ENCODE measurements at regions not wholly inside any gene's neighbourhood (a gene's known extent, or its start where the extent isn't known, plus 50 kb on each side); places are given as distances from the start of the nearest gene placed in this dataset.

DNA sequence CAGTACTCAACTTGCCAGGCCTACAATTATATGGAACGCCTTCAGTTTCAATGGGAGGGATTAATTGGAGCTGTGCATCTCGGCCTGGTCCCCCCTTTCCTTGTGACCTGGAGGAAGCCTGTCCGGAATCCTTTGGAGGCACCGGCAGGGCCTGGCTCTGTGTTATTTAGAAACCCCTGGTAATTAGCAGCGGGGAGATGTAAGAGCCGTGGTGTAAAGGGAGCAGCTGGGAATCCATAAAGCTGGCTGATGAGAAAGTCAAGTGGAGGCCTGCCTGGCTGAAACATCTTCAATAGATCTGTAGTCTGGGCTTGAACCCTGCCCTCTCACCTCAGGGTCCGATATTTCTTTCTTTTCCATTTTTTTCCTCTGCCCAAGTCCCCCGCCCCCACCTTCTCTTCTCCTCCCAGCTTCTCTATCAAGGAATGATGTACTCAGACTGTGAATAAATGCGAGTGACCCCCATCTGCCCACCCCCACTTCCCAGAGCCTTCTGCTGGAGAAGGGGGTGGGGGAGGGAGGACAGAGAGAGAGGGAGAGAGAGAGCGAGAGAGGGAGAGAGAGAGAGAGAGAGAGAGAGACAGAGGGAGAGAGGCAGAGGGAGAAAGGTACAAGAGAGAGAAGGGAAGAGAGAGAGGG lies 495.5 kb upstream of the ZFHX3 start:
- Histone ChIP-seq H3K4me2 (ENCODE audit: low read length) (no peak overlapping the region), H3K4me1 (ENCODE audit: control insufficient read depth in 1 of 2, insufficient read depth in 2 of 2, low read length in 2 of 2) (peaks cover 0 to 4% of the 10 kb centered on the region in 2 experiments), H4K12ac (ENCODE audit: low read depth, low read length) (no peak overlapping the region), H2BK5ac (ENCODE audit: low read depth, low read length, poor library complexity) (no peak overlapping the region), H3K27ac (ENCODE audit: low read depth, low read length) (no peak overlapping the region), H2BK120ac (ENCODE audit: insufficient read depth, low read length, poor library complexity) (no peak overlapping the region), H3K27me3 (ENCODE audit: insufficient read depth, low read length) (no peaks in the 10 kb centered on the region), H3K4me3 (ENCODE audit: low read depth, low read length) (no peak overlapping the region), H4K91ac (ENCODE audit: low read depth, low read length) (no peak overlapping the region), H2BK12ac (ENCODE audit: low read length) (no peak overlapping the region), H3K23ac (ENCODE audit: low read length) (no peak overlapping the region), H3K79me2 (ENCODE audit: control insufficient read depth, insufficient read depth, low read length, poor library complexity) (no peaks in the 10 kb centered on the region), H2AFZ (ENCODE audit: insufficient read depth, low read length, poor library complexity) (no peak overlapping the region), H3K79me1 (ENCODE audit: low read length) (peaks cover 2% of the 10 kb centered on the region), H3K9me3 (ENCODE audit: insufficient read depth, low read depth, low read length) (no peaks in the 10 kb centered on the region), H4K8ac (ENCODE audit: low read depth, low read length) (no peak overlapping the region), H3K18ac (ENCODE audit: low read length) (no peak overlapping the region), H3K9ac (ENCODE audit: low read length) (no peak overlapping the region), H3K36me3 (ENCODE audit: control insufficient read depth in 1 of 2, insufficient read depth in 2 of 2, low read length in 2 of 2) (no peaks in the 10 kb centered on the region), H3K14ac (ENCODE audit: low read length) (no peak overlapping the region), H2AK5ac (ENCODE audit: low read length) (no peak overlapping the region), H3K4ac (ENCODE audit: low read depth, low read length) (no peak overlapping the region)
- no CpG with 5 or more reads among the region's 10 CpGs for WGBS (ENCODE audit: extremely low coverage, insufficient coverage, insufficient read length)
- DNase-seq = no peak

DNA sequence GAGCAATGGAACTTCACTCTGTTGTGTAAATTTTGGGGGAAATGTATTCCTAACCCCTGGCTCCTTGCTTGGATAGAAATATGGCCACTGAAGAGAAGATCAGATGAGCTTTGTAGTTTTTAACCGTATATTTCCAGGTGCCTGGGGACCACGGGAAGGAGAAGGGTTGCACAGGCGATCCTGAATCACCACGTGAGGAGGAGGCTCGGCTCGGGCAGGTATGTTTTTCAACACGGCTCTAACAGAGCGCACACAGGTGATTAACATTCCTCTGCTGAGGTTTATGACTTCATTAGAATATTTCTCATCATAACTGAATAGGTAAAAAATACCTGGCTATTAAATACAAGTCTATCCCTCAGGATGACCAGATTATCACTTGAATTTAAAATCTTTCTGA lies 495.0 kb upstream of the ZFHX3 start:
- no peaks in the 10 kb centered on the region for H3K36me3 ChIP-seq (ENCODE audit: control insufficient read depth in 1 of 2, insufficient read depth in 2 of 2, low read length in 2 of 2)
- no peak for DNase-seq
- WGBS (ENCODE audit: extremely low coverage, insufficient coverage, insufficient read length) = no CpG with 5 or more reads among the region's 8 CpGs
- no peaks in the 10 kb centered on the region for H3K9me3 ChIP-seq (ENCODE audit: insufficient read depth, low read depth, low read length)
- H3K79me2 ChIP-seq (ENCODE audit: control insufficient read depth, insufficient read depth, low read length, poor library complexity) = no peaks in the 10 kb centered on the region
- no peaks in the 10 kb centered on the region for H3K27me3 ChIP-seq (ENCODE audit: insufficient read depth, low read length)
- H3K79me1 ChIP-seq (ENCODE audit: low read length) = peaks cover 2% of the 10 kb centered on the region
- no peak overlapping the region for H2BK5ac ChIP-seq (ENCODE audit: low read depth, low read length, poor library complexity)
- no peak overlapping the region for H2BK12ac ChIP-seq (ENCODE audit: low read length)
- no peak overlapping the region for H3K4me2 ChIP-seq (ENCODE audit: low read length)
- no peak overlapping the region for H3K18ac ChIP-seq (ENCODE audit: low read length)
- no peak overlapping the region for H3K9ac ChIP-seq (ENCODE audit: low read length)
- no peak overlapping the region for H3K4me3 ChIP-seq (ENCODE audit: low read depth, low read length)
- H3K14ac ChIP-seq (ENCODE audit: low read length) = no peak overlapping the region
- no peak overlapping the region for H2BK120ac ChIP-seq (ENCODE audit: insufficient read depth, low read length, poor library complexity)
- H3K4me1 ChIP-seq (ENCODE audit: control insufficient read depth in 1 of 2, insufficient read depth in 2 of 2, low read length in 2 of 2) = peaks cover 0 to 4% of the 10 kb centered on the region in 2 experiments
- H4K91ac ChIP-seq (ENCODE audit: low read depth, low read length) = no peak overlapping the region
- H3K4ac ChIP-seq (ENCODE audit: low read depth, low read length) = no peak overlapping the region
- no peak overlapping the region for H3K27ac ChIP-seq (ENCODE audit: low read depth, low read length)
- H2AFZ ChIP-seq (ENCODE audit: insufficient read depth, low read length, poor library complexity) = no peak overlapping the region
- H4K12ac ChIP-seq (ENCODE audit: low read depth, low read length) = no peak overlapping the region
- no peak overlapping the region for H3K23ac ChIP-seq (ENCODE audit: low read length)
- H4K8ac ChIP-seq (ENCODE audit: low read depth, low read length) = no peak overlapping the region
- no peak overlapping the region for H2AK5ac ChIP-seq (ENCODE audit: low read length)

DNA sequence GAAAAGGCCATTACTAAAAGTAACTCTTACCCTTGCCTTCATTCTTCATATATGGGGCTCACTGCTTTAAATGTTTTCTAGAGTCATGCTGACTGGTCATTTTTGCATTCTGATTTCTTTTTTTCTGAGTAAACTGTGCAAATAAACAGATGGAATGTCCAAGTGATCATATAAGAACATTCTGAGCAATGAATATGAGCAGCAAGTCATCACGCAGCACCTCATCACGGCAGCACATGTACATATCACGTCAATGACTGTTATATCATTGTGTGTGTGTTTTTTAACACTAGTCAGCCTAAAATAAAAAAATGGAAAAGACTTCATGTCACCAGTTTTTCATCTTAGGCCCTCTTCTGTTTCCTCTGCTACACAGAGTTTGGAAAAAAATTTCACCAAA lies 490.0 kb upstream of the ZFHX3 start:
- Histone ChIP-seq H3K4me1 (ENCODE audit: control insufficient read depth in 1 of 2, insufficient read depth in 2 of 2, low read length in 2 of 2) (no peaks in the 10 kb centered on the region), H3K4me3 (ENCODE audit: low read depth, low read length) (no peak overlapping the region), H3K4me2 (ENCODE audit: low read length) (no peak overlapping the region), H3K27me3 (ENCODE audit: insufficient read depth, low read length) (no peaks in the 10 kb centered on the region), H2AK5ac (ENCODE audit: low read length) (no peak overlapping the region), H3K79me2 (ENCODE audit: control insufficient read depth, insufficient read depth, low read length, poor library complexity) (no peaks in the 10 kb centered on the region), H3K4ac (ENCODE audit: low read depth, low read length) (no peak overlapping the region), H3K9ac (ENCODE audit: low read length) (no peak overlapping the region), H3K79me1 (ENCODE audit: low read length) (no peaks in the 10 kb centered on the region), H4K91ac (ENCODE audit: low read depth, low read length) (no peak overlapping the region), H4K12ac (ENCODE audit: low read depth, low read length) (no peak overlapping the region), H3K18ac (ENCODE audit: low read length) (no peak overlapping the region), H2BK5ac (ENCODE audit: low read depth, low read length, poor library complexity) (no peak overlapping the region), H3K36me3 (ENCODE audit: control insufficient read depth in 1 of 2, insufficient read depth in 2 of 2, low read length in 2 of 2) (no peaks in the 10 kb centered on the region), H3K14ac (ENCODE audit: low read length) (no peak overlapping the region), H2BK120ac (ENCODE audit: insufficient read depth, low read length, poor library complexity) (no peak overlapping the region), H3K23ac (ENCODE audit: low read length) (no peak overlapping the region), H2BK12ac (ENCODE audit: low read length) (no peak overlapping the region), H3K9me3 (ENCODE audit: insufficient read depth, low read depth, low read length) (no peaks in the 10 kb centered on the region), H2AFZ (ENCODE audit: insufficient read depth, low read length, poor library complexity) (no peak overlapping the region), H3K27ac (ENCODE audit: low read depth, low read length) (no peak overlapping the region), H4K8ac (ENCODE audit: low read depth, low read length) (no peak overlapping the region)
- DNase-seq = no peak
- no CpG with 5 or more reads among the region's 3 CpGs for whole genome bisulfite sequencing (ENCODE audit: extremely low coverage, insufficient coverage, insufficient read length)

DNA sequence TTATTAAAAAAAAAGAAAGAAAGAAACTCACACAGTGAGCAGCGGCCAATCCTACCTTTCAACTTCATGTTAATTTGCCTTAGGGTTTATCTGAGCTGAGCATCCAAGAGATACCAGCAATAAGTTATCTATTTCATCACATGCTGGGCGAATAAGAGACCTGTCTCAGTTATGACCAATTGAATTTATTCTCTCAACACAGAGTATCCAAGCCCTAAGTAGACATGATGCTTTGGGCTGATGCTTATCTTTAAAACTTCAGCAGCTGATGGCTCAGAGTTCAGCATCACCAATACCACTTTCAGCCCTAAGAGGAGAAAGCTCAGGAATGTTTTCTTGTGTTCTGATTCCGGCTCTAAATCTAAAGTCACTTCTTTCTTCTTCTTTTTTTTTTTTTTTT lies 489.0 kb upstream of the ZFHX3 start:
- Histone ChIP-seq H3K9me3 (ENCODE audit: insufficient read depth, low read depth, low read length) (no peaks in the 10 kb centered on the region), H3K4ac (ENCODE audit: low read depth, low read length) (no peak overlapping the region), H2BK120ac (ENCODE audit: insufficient read depth, low read length, poor library complexity) (no peak overlapping the region), H3K27me3 (ENCODE audit: insufficient read depth, low read length) (no peaks in the 10 kb centered on the region), H3K4me1 (ENCODE audit: control insufficient read depth in 1 of 2, insufficient read depth in 2 of 2, low read length in 2 of 2) (no peaks in the 10 kb centered on the region), H2AFZ (ENCODE audit: insufficient read depth, low read length, poor library complexity) (no peak overlapping the region), H3K14ac (ENCODE audit: low read length) (no peak overlapping the region), H2AK5ac (ENCODE audit: low read length) (no peak overlapping the region), H3K27ac (ENCODE audit: low read depth, low read length) (no peak overlapping the region), H3K79me1 (ENCODE audit: low read length) (no peaks in the 10 kb centered on the region), H3K18ac (ENCODE audit: low read length) (no peak overlapping the region), H4K8ac (ENCODE audit: low read depth, low read length) (no peak overlapping the region), H3K9ac (ENCODE audit: low read length) (no peak overlapping the region), H3K79me2 (ENCODE audit: control insufficient read depth, insufficient read depth, low read length, poor library complexity) (no peaks in the 10 kb centered on the region), H3K23ac (ENCODE audit: low read length) (no peak overlapping the region), H3K4me3 (ENCODE audit: low read depth, low read length) (no peak overlapping the region), H2BK5ac (ENCODE audit: low read depth, low read length, poor library complexity) (no peak overlapping the region), H3K36me3 (ENCODE audit: control insufficient read depth in 1 of 2, insufficient read depth in 2 of 2, low read length in 2 of 2) (no peaks in the 10 kb centered on the region), H4K12ac (ENCODE audit: low read depth, low read length) (no peak overlapping the region), H2BK12ac (ENCODE audit: low read length) (no peak overlapping the region), H4K91ac (ENCODE audit: low read depth, low read length) (no peak overlapping the region), H3K4me2 (ENCODE audit: low read length) (no peak overlapping the region)
- no CpG with 5 or more reads among the region's 3 CpGs for WGBS (ENCODE audit: extremely low coverage, insufficient coverage, insufficient read length)
- peak in 1 of 2 donors; percentile 5 for DNase-seq
